CD4-positive, alpha-beta T cell treated with Interferon gamma for 1 hour (primary cell): ENCODE measurements at regions not wholly inside any gene's neighbourhood (a gene's known extent, or its start where the extent isn't known, plus 50 kb on each side); places are given as distances from the start of the nearest gene placed in this dataset.

Experiments
- DNase-seq: peaks from one replicate; pipeline ENCODE4 v3.0.0-alpha.2; 2020

GRCh38 chr10:123536176-123536845 is 129.8 kb upstream of the GPR26 start:
- DNase-seq = no peak

- no peak for DNase-seq
Observed at GRCh38 chr10:123537188-123537961, 128.8 kb upstream of the GPR26 start.

- no peak for DNase-seq
Observed at GRCh38 chr10:123538401-123539320, 127.5 kb upstream of the GPR26 start.

- no peak for DNase-seq
Observed at GRCh38 chr10:123544986-123545385, 121.2 kb upstream of the GPR26 start.

GRCh38 chr10:123548770-123549169 is 117.4 kb upstream of the GPR26 start:
- DNase-seq = no peak

GRCh38 chr10:123549761-123550454 is 116.2 kb upstream of the GPR26 start:
- DNase-seq = no peak

- no peak for DNase-seq
Observed at GRCh38 chr10:123550675-123551096, 115.5 kb upstream of the GPR26 start.

- DNase-seq = no peak
Observed at GRCh38 chr10:123551259-123551658, 114.9 kb upstream of the GPR26 start.

GRCh38 chr10:123552760-123553554 is 113.2 kb upstream of the GPR26 start:
- DNase-seq = no peak

GRCh38 chr10:123553810-123554430 is 112.2 kb upstream of the GPR26 start:
- DNase-seq = no peak

- no peak for DNase-seq
Observed at GRCh38 chr10:123554656-123555055, 111.5 kb upstream of the GPR26 start.

- no peak for DNase-seq
Observed at GRCh38 chr10:123555616-123556015, 110.5 kb upstream of the GPR26 start.

GRCh38 chr10:123556049-123556448 is 110.1 kb upstream of the GPR26 start:
- DNase-seq = no peak

GRCh38 chr10:123556736-123557135 is 109.4 kb upstream of the GPR26 start:
- DNase-seq = no peak

GRCh38 chr10:123557366-123558108 is 108.6 kb upstream of the GPR26 start:
- DNase-seq = no peak

- no peak for DNase-seq
Observed at GRCh38 chr10:123558651-123559050, 107.5 kb upstream of the GPR26 start.

- peak; percentile 44 for DNase-seq
Observed at GRCh38 chr10:123559066-123559822, 106.9 kb upstream of the GPR26 start.

GRCh38 chr10:123559823-123560092 is 106.4 kb upstream of the GPR26 start:
- no peak for DNase-seq

- DNase-seq = no peak
Observed at GRCh38 chr10:123560301-123561140, 105.6 kb upstream of the GPR26 start.
